ENCODE measurements at regions not wholly inside any gene's neighbourhood (a gene's known extent, or its start where the extent isn't known, plus 50 kb on each side); places are given as distances from the start of the nearest gene placed in this dataset.

- H3K9ac ChIP-seq: no peak overlapping the region
- peaks cover 2% of the 10 kb centered on the region for H3K4me1 ChIP-seq
- no peak overlapping the region for H3K4me2 ChIP-seq (ENCODE audit: low read length)
- no peaks in the 10 kb centered on the region for H3K36me3 ChIP-seq (ENCODE audit: control insufficient read depth, insufficient read depth, low read length)
- H3K27ac ChIP-seq: no peak overlapping the region
- no peaks in the 10 kb centered on the region for H3K9me3 ChIP-seq (ENCODE audit: control insufficient read depth, low read length)
- H2AFZ ChIP-seq: no peak overlapping the region
- H3K27me3 ChIP-seq (ENCODE audit: control insufficient read depth, insufficient read depth, low read length): no peaks in the 10 kb centered on the region
- H3K79me2 ChIP-seq: no peaks in the 10 kb centered on the region
- TF ChIP-seq, protein P1, sequence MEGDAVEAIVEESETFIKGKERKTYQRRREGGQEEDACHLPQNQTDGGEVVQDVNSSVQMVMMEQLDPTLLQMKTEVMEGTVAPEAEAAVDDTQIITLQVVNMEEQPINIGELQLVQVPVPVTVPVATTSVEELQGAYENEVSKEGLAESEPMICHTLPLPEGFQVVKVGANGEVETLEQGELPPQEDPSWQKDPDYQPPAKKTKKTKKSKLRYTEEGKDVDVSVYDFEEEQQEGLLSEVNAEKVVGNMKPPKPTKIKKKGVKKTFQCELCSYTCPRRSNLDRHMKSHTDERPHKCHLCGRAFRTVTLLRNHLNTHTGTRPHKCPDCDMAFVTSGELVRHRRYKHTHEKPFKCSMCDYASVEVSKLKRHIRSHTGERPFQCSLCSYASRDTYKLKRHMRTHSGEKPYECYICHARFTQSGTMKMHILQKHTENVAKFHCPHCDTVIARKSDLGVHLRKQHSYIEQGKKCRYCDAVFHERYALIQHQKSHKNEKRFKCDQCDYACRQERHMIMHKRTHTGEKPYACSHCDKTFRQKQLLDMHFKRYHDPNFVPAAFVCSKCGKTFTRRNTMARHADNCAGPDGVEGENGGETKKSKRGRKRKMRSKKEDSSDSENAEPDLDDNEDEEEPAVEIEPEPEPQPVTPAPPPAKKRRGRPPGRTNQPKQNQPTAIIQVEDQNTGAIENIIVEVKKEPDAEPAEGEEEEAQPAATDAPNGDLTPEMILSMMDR (IDR thresholded peaks at IDR 0.05): no peak
- no peak overlapping the region for H3K4me3 ChIP-seq (ENCODE audit: low read depth, low read length)
Measured at GRCh38 chr6:121686611-121687023, 251.2 kb downstream of the GJA1 start.

GRCh38 chr6:121688974-121689373, 253.5 kb downstream of the GJA1 start:
- Histone ChIP-seq H3K4me3 (ENCODE audit: low read depth, low read length) (no peak overlapping the region), H3K36me3 (ENCODE audit: control insufficient read depth, insufficient read depth, low read length) (no peaks in the 10 kb centered on the region), H3K27me3 (ENCODE audit: control insufficient read depth, insufficient read depth, low read length) (no peaks in the 10 kb centered on the region), H3K4me2 (ENCODE audit: low read length) (no peak overlapping the region), H2AFZ (no peak overlapping the region), H3K9ac (no peak overlapping the region), H3K9me3 (ENCODE audit: control insufficient read depth, low read length) (no peaks in the 10 kb centered on the region), H3K4me1 (peaks cover 3% of the 10 kb centered on the region), H3K27ac (no peak overlapping the region), H3K79me2 (no peaks in the 10 kb centered on the region)
- TF ChIP-seq, protein P1 (IDR thresholded peaks at IDR 0.05): no peak

GRCh38 chr6:121691126-121691551, 255.7 kb downstream of the GJA1 start:
- H3K9ac ChIP-seq: no peak overlapping the region
- no peak overlapping the region for H3K4me3 ChIP-seq (ENCODE audit: low read depth, low read length)
- no peaks in the 10 kb centered on the region for H3K9me3 ChIP-seq (ENCODE audit: control insufficient read depth, low read length)
- no peaks in the 10 kb centered on the region for H3K79me2 ChIP-seq
- no peaks in the 10 kb centered on the region for H3K36me3 ChIP-seq (ENCODE audit: control insufficient read depth, insufficient read depth, low read length)
- TF ChIP-seq, protein P1 (IDR thresholded peaks at IDR 0.05): no peak
- H3K27me3 ChIP-seq (ENCODE audit: control insufficient read depth, insufficient read depth, low read length): no peaks in the 10 kb centered on the region
- peaks cover 3% of the 10 kb centered on the region for H3K4me1 ChIP-seq
- H3K27ac ChIP-seq: no peak overlapping the region
- no peak overlapping the region for H3K4me2 ChIP-seq (ENCODE audit: low read length)
- peak overlapping the region; percentile 25 for H2AFZ ChIP-seq

DNA sequence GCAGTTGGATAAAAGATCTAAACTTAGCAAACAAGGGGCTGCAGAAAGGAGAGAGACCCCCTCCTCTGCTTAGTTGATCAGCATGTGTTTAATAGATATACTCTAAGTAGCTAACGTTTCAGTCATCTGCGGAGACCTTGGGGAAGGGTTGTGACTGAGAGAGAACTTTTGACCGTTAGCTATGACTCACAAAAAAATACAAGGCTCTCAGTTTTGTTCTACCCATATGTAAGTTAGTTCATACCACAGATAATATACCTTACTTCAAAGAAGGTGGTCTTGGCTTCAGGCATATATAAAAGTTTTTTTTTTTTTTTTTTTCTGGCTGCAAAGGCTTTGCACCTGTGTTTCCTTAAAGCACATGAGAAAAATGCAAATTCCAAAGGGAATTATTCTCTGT, 258.9 kb downstream of the GJA1 start:
- TF ChIP-seq, protein P1 (IDR thresholded peaks at IDR 0.05): no peak
- Histone ChIP-seq H3K27me3 (ENCODE audit: control insufficient read depth, insufficient read depth, low read length) (no peaks in the 10 kb centered on the region), H3K4me3 (ENCODE audit: low read depth, low read length) (no peak overlapping the region), H3K9ac (no peak overlapping the region), H3K27ac (no peak overlapping the region), H2AFZ (no peak overlapping the region), H3K9me3 (ENCODE audit: control insufficient read depth, low read length) (no peaks in the 10 kb centered on the region), H3K4me1 (peaks cover 3% of the 10 kb centered on the region), H3K79me2 (no peaks in the 10 kb centered on the region), H3K36me3 (ENCODE audit: control insufficient read depth, insufficient read depth, low read length) (no peaks in the 10 kb centered on the region), H3K4me2 (ENCODE audit: low read length) (no peak overlapping the region)

DNA sequence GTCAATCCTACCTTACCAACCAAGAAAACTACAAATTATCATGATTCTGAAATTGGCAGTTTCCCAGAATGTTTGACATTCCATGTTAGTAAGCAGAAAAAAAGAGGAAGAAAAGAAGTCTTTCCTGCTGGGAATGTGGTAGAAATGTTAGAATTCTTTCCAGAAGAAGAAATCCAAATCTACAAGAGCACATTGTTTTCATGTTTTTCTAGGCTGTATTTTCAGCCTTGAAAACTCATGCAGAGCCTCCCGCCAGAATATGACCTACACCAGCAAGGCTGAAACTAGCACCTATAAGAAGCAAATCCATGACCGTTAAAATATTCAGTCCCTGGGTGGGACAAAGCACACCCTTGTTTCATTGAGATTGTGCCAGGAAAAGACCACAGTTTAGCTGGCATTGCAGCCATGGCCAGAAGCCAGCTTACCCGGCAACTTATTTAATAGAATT, 259.4 kb downstream of the GJA1 start:
- Histone ChIP-seq H3K4me3 (ENCODE audit: low read depth, low read length) (no peak overlapping the region), H3K27ac (no peak overlapping the region)

More for the DNA sequence above, 259.4 kb downstream of the GJA1 start:
- Histone ChIP-seq H3K9me3 (ENCODE audit: control insufficient read depth, low read length) (no peaks in the 10 kb centered on the region), H3K4me1 (peaks cover 3% of the 10 kb centered on the region), H3K27me3 (ENCODE audit: control insufficient read depth, insufficient read depth, low read length) (no peaks in the 10 kb centered on the region), H3K9ac (no peak overlapping the region), H2AFZ (peak overlapping the region; percentile 26), H3K36me3 (ENCODE audit: control insufficient read depth, insufficient read depth, low read length) (no peaks in the 10 kb centered on the region), H3K79me2 (no peaks in the 10 kb centered on the region), H3K4me2 (ENCODE audit: low read length) (no peak overlapping the region)
- TF ChIP-seq, protein P1 (IDR thresholded peaks at IDR 0.05): no peak

Data from parathyroid adenoma (tissue), 2 donors.